ENCODE measurements at regions not wholly inside any gene's neighbourhood (a gene's known extent, or its start where the extent isn't known, plus 50 kb on each side); places are given as distances from the start of the nearest gene placed in this dataset.

DNA sequence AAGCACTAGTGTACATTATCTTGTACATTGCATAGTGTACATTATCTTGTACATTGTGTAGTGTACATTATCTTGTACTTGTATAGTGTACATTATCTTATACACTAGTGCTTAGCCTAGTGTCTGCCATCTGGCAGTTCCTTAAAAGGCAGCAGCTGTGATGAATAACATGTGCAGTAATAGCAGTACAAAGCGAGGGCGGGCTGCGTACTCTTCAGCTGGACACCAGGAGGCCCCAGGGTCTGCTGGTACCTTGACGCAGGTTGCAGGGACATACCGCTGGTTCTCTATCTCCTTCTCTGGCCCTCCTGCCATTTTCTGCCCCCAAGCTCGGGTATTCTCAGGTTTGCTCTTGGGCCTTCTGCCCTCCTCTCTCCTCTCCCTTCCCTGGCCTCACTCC, 149.6 kb downstream of the SEC16B start:
- TF ChIP-seq, protein P1, sequence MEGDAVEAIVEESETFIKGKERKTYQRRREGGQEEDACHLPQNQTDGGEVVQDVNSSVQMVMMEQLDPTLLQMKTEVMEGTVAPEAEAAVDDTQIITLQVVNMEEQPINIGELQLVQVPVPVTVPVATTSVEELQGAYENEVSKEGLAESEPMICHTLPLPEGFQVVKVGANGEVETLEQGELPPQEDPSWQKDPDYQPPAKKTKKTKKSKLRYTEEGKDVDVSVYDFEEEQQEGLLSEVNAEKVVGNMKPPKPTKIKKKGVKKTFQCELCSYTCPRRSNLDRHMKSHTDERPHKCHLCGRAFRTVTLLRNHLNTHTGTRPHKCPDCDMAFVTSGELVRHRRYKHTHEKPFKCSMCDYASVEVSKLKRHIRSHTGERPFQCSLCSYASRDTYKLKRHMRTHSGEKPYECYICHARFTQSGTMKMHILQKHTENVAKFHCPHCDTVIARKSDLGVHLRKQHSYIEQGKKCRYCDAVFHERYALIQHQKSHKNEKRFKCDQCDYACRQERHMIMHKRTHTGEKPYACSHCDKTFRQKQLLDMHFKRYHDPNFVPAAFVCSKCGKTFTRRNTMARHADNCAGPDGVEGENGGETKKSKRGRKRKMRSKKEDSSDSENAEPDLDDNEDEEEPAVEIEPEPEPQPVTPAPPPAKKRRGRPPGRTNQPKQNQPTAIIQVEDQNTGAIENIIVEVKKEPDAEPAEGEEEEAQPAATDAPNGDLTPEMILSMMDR (IDR thresholded peaks at IDR 0.05): no peak
- Histone ChIP-seq H3K27ac (no peak overlapping the region), H3K4me3 (no peak overlapping the region)
- DNase-seq (ENCODE audit: low spot score): no peak

GRCh38 chr1:177817937-177818875, 151.7 kb downstream of the SEC16B start:
- TF ChIP-seq, protein P1 (IDR thresholded peaks at IDR 0.05): no peak
- no peak for DNase-seq (ENCODE audit: low spot score)
- no peak overlapping the region for H3K27ac ChIP-seq
- H3K4me3 ChIP-seq: no peak overlapping the region

GRCh38 chr1:177812650-177813049, 157.2 kb downstream of the SEC16B start:
- TF ChIP-seq, protein P1 (IDR thresholded peaks at IDR 0.05): no peak
- no peak for DNase-seq (ENCODE audit: low spot score)
- no peak overlapping the region for H3K4me3 ChIP-seq
- H3K27ac ChIP-seq: no peak overlapping the region

DNA sequence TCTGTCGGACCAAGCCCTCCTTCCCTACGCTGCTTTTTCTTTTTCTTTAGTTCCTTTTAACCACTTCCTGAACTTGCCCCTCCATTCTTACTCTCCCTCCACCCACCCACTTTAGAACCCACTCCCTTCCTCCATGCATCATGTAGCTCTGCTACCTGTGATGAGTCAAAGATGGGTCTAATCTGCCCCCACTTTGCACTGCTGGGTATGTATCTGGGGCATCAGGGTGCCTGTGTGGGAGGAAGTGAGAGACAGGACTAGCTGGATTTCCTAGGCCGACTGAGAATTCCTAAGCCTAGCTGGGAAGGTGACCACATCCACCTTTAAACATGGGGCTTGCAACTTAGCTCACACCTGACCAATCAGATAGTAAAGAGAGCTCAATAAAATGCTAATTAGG, 157.7 kb downstream of the SEC16B start:
- TF ChIP-seq, protein P1 (IDR thresholded peaks at IDR 0.05): no peak
- DNase-seq (ENCODE audit: low spot score): no peak
- Histone ChIP-seq H3K27ac (no peak overlapping the region), H3K4me3 (no peak overlapping the region)

GRCh38 chr1:177811429-177811828, 158.4 kb downstream of the SEC16B start:
- Histone ChIP-seq H3K4me3 (no peak overlapping the region), H3K27ac (no peak overlapping the region)
- TF ChIP-seq, protein P1 (IDR thresholded peaks at IDR 0.05): no peak
- no peak for DNase-seq (ENCODE audit: low spot score)

DNA sequence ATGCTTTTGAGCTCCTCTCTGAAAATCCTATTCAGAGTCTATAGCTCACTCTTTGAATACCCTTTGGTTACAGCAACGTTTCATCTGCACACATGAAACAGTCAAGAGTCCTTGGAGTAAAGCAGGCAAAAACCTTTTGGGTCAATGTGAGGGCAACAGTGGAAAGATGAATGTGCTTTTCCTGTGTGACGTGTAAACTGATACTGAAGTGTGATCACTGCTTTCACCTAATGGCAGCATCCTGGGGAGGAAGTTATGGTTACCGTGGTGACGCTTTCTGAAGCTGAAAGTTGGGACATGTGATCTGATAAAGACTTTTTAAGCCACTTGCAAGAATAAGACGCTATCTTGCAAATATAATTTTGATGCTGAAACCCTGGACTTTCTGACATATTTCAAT, 160.0 kb downstream of the SEC16B start:
- DNase-seq (ENCODE audit: low spot score): no peak
- H3K27ac ChIP-seq: no peak overlapping the region
- no peak overlapping the region for H3K4me3 ChIP-seq
- TF ChIP-seq, protein P1 (IDR thresholded peaks at IDR 0.05): no peak

GRCh38 chr1:177802304-177802703, 167.6 kb downstream of the SEC16B start:
- Histone ChIP-seq H3K27ac (no peak overlapping the region), H3K4me3 (no peak overlapping the region)
- no peak for DNase-seq (ENCODE audit: low spot score)
- TF ChIP-seq, protein P1 (IDR thresholded peaks at IDR 0.05): no peak

Data from coronary artery (tissue), 2 donors.